H9 (cell line): ENCODE measurements at regions not wholly inside any gene's neighbourhood (a gene's known extent, or its start where the extent isn't known, plus 50 kb on each side); places are given as distances from the start of the nearest gene placed in this dataset.
A peak's percentile ranks its signal among the peaks of the same experiment; 100 is the strongest.

Source experiments
- DNase-seq: peaks from one replicate; pipeline ENCODE4 v3.0.0-alpha.2; 2017
- H2AFZ ChIP-seq: one replicate; pipeline ENCODE4 v1.6.1; 2013; ENCODE audit warnings: mild to moderate bottlenecking, low read length, control low read depth, moderate library complexity
- H2AK5ac ChIP-seq: 2 replicates; pipeline ENCODE4 v1.6.1; 2013; ENCODE audit warnings: low read length, control low read depth, mixed read lengths; ENCODE audit not compliant: insufficient read length
- H2BK120ac ChIP-seq: one replicate; pipeline ENCODE4 v1.6.1; 2013; ENCODE audit warnings: low read depth, mild to moderate bottlenecking, low read length, control low read depth, inconsistent platforms; ENCODE audit not compliant: poor library complexity, severe bottlenecking
- H2BK12ac ChIP-seq: 2 replicates; pipeline ENCODE4 v1.6.1; 2013; ENCODE audit warnings: low read length, control low read depth, mixed read lengths, low read depth; ENCODE audit not compliant: insufficient read length
- H2BK15ac ChIP-seq: 2 replicates; pipeline ENCODE4 v1.6.1; 2013; ENCODE audit warnings: low read depth, low read length, control low read depth
- H2BK20ac ChIP-seq: one replicate; pipeline ENCODE4 v1.6.1; 2013; ENCODE audit warnings: low read depth, mild to moderate bottlenecking, low read length, control low read depth, inconsistent platforms; ENCODE audit not compliant: poor library complexity, severe bottlenecking
- H2BK5ac ChIP-seq: 2 replicates; pipeline ENCODE4 v1.6.1; 2013; ENCODE audit warnings: low read length, control low read depth, mixed read lengths; ENCODE audit not compliant: insufficient read length
- H3K14ac ChIP-seq: 2 replicates; pipeline ENCODE4 v1.6.1; 2013; ENCODE audit warnings: low read length, control low read depth; ENCODE audit not compliant: insufficient read depth
- H3K18ac ChIP-seq: 2 replicates; pipeline ENCODE4 v1.6.1; 2013; ENCODE audit warnings: low read depth, mild to moderate bottlenecking, mixed read lengths, low read length, control low read depth; ENCODE audit not compliant: insufficient read length
- H3K23ac ChIP-seq: 2 replicates; pipeline ENCODE4 v1.6.1; 2013; ENCODE audit warnings: low read length, control low read depth, mixed read lengths, low read depth; ENCODE audit not compliant: insufficient read length
- H3K23me2 ChIP-seq: 2 replicates; pipeline ENCODE4 v1.6.1; 2013; ENCODE audit warnings: low read depth, mild to moderate bottlenecking, mixed read lengths, low read length, control low read depth; ENCODE audit not compliant: insufficient read length, poor library complexity, severe bottlenecking
- H3K27ac ChIP-seq: 2 replicates; pipeline ENCODE4 v1.5.1; 2013; ENCODE audit warnings: low read length, control low read depth, mixed read lengths, low read depth; ENCODE audit not compliant: insufficient read length
- H3K27me3 ChIP-seq: 2 replicates; pipeline ENCODE4 v1.6.1; 2013; ENCODE audit warnings: low read length, control low read depth, inconsistent platforms; ENCODE audit not compliant: insufficient read depth
- H3K4ac ChIP-seq: 2 replicates; pipeline ENCODE4 v1.6.1; 2013; ENCODE audit warnings: low read depth, mild to moderate bottlenecking, control low read depth, inconsistent platforms, low read length, moderate library complexity
- H3K4me1 ChIP-seq: 2 replicates; pipeline ENCODE4 v1.6.1; 2013; ENCODE audit warnings: low read length, control low read depth, inconsistent platforms; ENCODE audit not compliant: insufficient read depth
- H3K4me2 ChIP-seq: 2 replicates; pipeline ENCODE4 v1.6.1; 2013; ENCODE audit warnings: low read length, control low read depth, mixed read lengths; ENCODE audit not compliant: insufficient read length, insufficient read depth
- H3K56ac ChIP-seq: 2 replicates; pipeline ENCODE4 v1.6.1; 2013; ENCODE audit warnings: low read depth, mild to moderate bottlenecking, mixed read lengths, low read length, control low read depth; ENCODE audit not compliant: insufficient read length
- H3K79me1 ChIP-seq: 2 replicates; pipeline ENCODE4 v1.6.1; 2013; ENCODE audit warnings: low read depth, mild to moderate bottlenecking, moderate library complexity, low read length, control low read depth, inconsistent platforms; ENCODE audit not compliant: insufficient read depth, poor library complexity, severe bottlenecking
- H3K79me2 ChIP-seq: 2 replicates; pipeline ENCODE4 v1.6.1; 2013; ENCODE audit warnings: low read length, control low read depth, inconsistent platforms; ENCODE audit not compliant: insufficient read depth
- H3K9ac ChIP-seq: 2 replicates; pipeline ENCODE4 v1.6.1; 2013; ENCODE audit warnings: low read length, control low read depth, mixed read lengths; ENCODE audit not compliant: insufficient read length; ENCODE audit errors: extremely low read depth
- H3K9me3 ChIP-seq: one replicate; pipeline ENCODE4 v1.6.1; 2013; ENCODE audit warnings: low read depth, low read length, inconsistent platforms; ENCODE audit not compliant: control insufficient read depth
- H3T11ph ChIP-seq: one replicate; pipeline ENCODE4 v1.6.1; 2013; ENCODE audit warnings: mild to moderate bottlenecking, low read length, control low read depth, inconsistent platforms
- H4K20me1 ChIP-seq: one replicate; pipeline ENCODE4 v1.6.1; 2013; ENCODE audit not compliant: control insufficient read depth, insufficient read length, insufficient read depth
- H4K5ac ChIP-seq: 2 replicates; pipeline ENCODE4 v1.6.1; 2013; ENCODE audit warnings: low read depth, mild to moderate bottlenecking, mixed read lengths, low read length, control low read depth; ENCODE audit not compliant: insufficient read length
- H4K8ac ChIP-seq: replicated peaks from 2 replicates; pipeline ENCODE4 v1.6.1; 2013; ENCODE audit warnings: low read length, control low read depth, mixed read lengths, low read depth; ENCODE audit not compliant: insufficient read length
- H4K91ac ChIP-seq: 2 replicates; pipeline ENCODE4 v1.6.1; 2013; ENCODE audit warnings: low read depth, mild to moderate bottlenecking, moderate library complexity, mixed read lengths, low read length, control low read depth; ENCODE audit not compliant: insufficient read length
- H3K27ac Mint-ChIP-seq, 3 experiments: 2 replicates in 2 of 3; 3 replicates in 1 of 3; pipeline ENCODE4 v1.8.0; 2020 to 2021; ENCODE audit warnings: mixed read lengths in 3 of 3, mild to moderate bottlenecking in 1 of 3, moderate library complexity in 1 of 3
- H3K27me3 Mint-ChIP-seq: 2 replicates; pipeline ENCODE4 v1.8.0; 2021; ENCODE audit warnings: low read depth, mild to moderate bottlenecking, moderate library complexity, mixed read lengths
- H3K36me3 Mint-ChIP-seq, 3 experiments: 2 replicates in 2 of 3; 3 replicates in 1 of 3; pipeline ENCODE4 v1.8.0; 2020 to 2021; ENCODE audit warnings: low read depth in 3 of 3, mixed read lengths in 3 of 3; ENCODE audit not compliant: insufficient read depth in 1 of 3
- H3K4me1 Mint-ChIP-seq, 2 experiments: 2 replicates each; pipeline ENCODE4 v1.8.0; 2020; ENCODE audit warnings: mixed read lengths in 2 of 2
- H3K4me3 Mint-ChIP-seq, 2 experiments: 2 replicates in 1 of 2; 3 replicates in 1 of 2; pipeline ENCODE4 v1.8.0; 2020 to 2021; ENCODE audit warnings: mild to moderate bottlenecking in 2 of 2, mixed read lengths in 2 of 2, moderate library complexity in 1 of 2
- H3K9me3 Mint-ChIP-seq, 2 experiments: 2 replicates in 1 of 2; 3 replicates in 1 of 2; pipeline ENCODE4 v1.8.0; 2020; ENCODE audit warnings: mild to moderate bottlenecking in 2 of 2, mixed read lengths in 2 of 2, moderate library complexity in 1 of 2
- WGBS: extraction: QIAGEN DNeasy Blood & Tissue Kit; methylation state at CpG from one replicate; pipeline ENCODE4 v1.1.7; 2013; ENCODE audit warnings: missing lambda C conversion rate, low lambda C conversion rate, mixed read lengths; ENCODE audit not compliant: insufficient read length; ENCODE audit errors: extremely low coverage; 5-methylcytosine and 5-hydroxymethylcytosine counted together
- TF ChIP-seq, protein P1 (sequence below): fragments of 200-600 bp; sonication (generic); conservative IDR thresholded peaks from 3 replicates; pipeline ENCODE4 v1.8.0; 2021; ENCODE audit warnings: antibody characterized with exemption, mild to moderate bottlenecking

GRCh38 chr11:104813532-104813931 lies 84.7 kb downstream of the CASP12 start:
- Histone ChIP-seq H3K56ac (no peak overlapping the region), H4K5ac (no peak overlapping the region), H2AFZ (no peak overlapping the region), H3K79me2 (no peaks in the 10 kb centered on the region), H2BK12ac (no peak overlapping the region), H2BK15ac (no peak overlapping the region), H2BK5ac (no peak overlapping the region), H2BK20ac (no peak overlapping the region), H4K91ac (no peak overlapping the region), H3K9ac (no peak overlapping the region), H2AK5ac (no peak overlapping the region), H3K27ac (no peak overlapping the region), H3K4me1 (peaks cover 3% of the 10 kb centered on the region; the same call in 1 of the 2 replicates), H3K27me3 (no peaks in the 10 kb centered on the region), H3K4me2 (no peak overlapping the region), H3K23ac (no peak overlapping the region), H4K8ac (no peak overlapping the region), H2BK120ac (no peak overlapping the region), H3K18ac (no peak overlapping the region), H3K79me1 (no peaks in the 10 kb centered on the region), H3K4ac (no peak overlapping the region), H3K9me3 (no peaks in the 10 kb centered on the region), H3K14ac (no peak overlapping the region), H4K20me1 (no peaks in the 10 kb centered on the region), H3K23me2 (no peaks in the 10 kb centered on the region), H3T11ph (no peak overlapping the region)
- H3K9me3 Mint-ChIP-seq = no peaks in the 10 kb centered on the region
- TF ChIP-seq, protein P1, sequence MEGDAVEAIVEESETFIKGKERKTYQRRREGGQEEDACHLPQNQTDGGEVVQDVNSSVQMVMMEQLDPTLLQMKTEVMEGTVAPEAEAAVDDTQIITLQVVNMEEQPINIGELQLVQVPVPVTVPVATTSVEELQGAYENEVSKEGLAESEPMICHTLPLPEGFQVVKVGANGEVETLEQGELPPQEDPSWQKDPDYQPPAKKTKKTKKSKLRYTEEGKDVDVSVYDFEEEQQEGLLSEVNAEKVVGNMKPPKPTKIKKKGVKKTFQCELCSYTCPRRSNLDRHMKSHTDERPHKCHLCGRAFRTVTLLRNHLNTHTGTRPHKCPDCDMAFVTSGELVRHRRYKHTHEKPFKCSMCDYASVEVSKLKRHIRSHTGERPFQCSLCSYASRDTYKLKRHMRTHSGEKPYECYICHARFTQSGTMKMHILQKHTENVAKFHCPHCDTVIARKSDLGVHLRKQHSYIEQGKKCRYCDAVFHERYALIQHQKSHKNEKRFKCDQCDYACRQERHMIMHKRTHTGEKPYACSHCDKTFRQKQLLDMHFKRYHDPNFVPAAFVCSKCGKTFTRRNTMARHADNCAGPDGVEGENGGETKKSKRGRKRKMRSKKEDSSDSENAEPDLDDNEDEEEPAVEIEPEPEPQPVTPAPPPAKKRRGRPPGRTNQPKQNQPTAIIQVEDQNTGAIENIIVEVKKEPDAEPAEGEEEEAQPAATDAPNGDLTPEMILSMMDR = no peak
- peak overlapping the region in 2 of 3 experiments; percentile 49 to 73; a peak in 2 of 7 replicates for H3K27ac Mint-ChIP-seq
- peaks cover 3% of the 10 kb centered on the region for H3K27me3 Mint-ChIP-seq
- no CpG with 5 or more reads among the region's 2 CpGs for WGBS
- H3K4me1 Mint-ChIP-seq = peaks cover 12 to 17% of the 10 kb centered on the region in 2 experiments
- DNase-seq = no peak
- no peaks in the 10 kb centered on the region for H3K36me3 Mint-ChIP-seq
- no peak overlapping the region for H3K4me3 Mint-ChIP-seq
